HG02571 (cell line): ENCODE measurements at regions not wholly inside any gene's neighbourhood (a gene's known extent, or its start where the extent isn't known, plus 50 kb on each side); places are given as distances from the start of the nearest gene placed in this dataset.

Experiments used
- ATAC-seq: cut with Tn5 transposase; IDR thresholded peaks from one replicate; pipeline ENCODE4 v1.9.1; 2021; ENCODE audit warnings: mild to moderate bottlenecking, moderate library complexity; ENCODE audit not compliant: unreplicated experiment

DNA sequence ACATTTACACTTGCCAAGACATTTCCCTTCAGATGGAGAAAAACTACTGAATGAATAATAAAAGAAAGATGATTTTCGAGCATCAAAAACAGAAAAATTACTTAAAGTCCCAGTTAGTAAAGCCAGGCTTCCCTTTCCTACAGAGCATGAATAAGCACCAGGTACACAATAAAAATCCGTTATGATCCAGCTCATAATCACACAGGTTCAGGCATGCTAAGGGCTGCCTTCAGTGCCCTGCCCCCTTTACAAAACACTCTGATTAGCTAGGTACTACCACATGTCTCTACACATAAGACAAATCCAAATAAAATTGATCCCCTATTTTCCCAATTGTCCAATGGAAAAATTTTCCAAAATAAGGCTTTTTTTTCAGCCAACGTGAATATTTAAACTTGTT, 413.2 kb upstream of the LRATD1 start:
- ATAC-seq = no peak

DNA sequence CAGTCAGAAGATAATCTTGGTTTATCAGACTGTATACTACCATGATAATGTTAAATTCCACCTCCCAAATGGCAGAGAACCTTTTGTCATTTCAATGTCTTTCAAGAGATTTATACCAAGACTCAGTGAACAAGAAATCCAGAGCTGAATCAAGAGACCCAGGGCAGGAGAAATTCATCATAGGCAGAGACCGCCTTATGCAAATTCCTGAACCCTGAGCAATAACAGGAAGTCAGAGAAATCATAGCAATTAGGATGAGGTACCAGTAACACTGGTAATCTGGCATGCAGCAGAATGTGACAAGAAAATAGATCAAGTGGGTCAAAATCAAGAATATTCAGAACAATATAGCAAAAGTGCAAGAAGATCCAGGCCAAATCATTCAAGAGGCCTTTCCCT, 412.4 kb upstream of the LRATD1 start:
- ATAC-seq = no peak

DNA sequence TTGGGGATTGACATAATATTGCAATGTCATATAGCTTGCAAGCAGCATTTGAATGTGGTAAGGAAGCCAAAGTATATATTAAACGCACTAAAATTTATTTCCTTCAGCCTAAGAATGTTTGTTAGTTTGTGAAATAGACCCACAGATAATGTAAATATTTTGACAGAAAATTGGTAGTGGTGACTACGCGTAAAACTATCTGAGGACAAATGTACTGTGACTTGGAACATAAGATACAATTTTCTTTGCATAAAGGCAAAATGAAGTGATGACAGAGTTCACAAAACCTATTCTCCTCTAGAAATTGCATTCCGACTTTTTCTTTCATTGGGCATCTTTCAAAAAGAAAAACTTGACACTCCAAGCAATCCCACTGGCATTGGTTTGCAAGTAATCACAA, 411.1 kb upstream of the LRATD1 start:
- no peak for ATAC-seq

DNA sequence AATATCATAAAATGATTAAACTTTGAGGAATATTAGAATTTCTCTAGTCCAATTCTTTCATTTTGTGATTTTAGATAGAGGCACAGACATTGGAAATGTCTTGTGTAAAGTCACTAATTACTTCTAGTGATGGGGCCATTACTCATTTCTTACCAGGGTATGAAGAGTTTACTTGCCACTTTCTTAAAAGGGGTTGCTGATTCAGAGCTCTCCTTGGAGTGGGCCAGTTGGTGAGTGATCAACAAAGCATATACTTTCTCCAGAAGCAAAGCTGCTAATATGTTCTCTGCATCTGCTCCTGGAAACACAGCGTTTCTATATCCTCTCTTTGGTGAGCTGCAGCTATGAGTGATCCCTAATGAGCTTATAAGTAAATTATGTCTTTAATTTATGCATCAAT, 408.9 kb upstream of the LRATD1 start:
- ATAC-seq = no peak

DNA sequence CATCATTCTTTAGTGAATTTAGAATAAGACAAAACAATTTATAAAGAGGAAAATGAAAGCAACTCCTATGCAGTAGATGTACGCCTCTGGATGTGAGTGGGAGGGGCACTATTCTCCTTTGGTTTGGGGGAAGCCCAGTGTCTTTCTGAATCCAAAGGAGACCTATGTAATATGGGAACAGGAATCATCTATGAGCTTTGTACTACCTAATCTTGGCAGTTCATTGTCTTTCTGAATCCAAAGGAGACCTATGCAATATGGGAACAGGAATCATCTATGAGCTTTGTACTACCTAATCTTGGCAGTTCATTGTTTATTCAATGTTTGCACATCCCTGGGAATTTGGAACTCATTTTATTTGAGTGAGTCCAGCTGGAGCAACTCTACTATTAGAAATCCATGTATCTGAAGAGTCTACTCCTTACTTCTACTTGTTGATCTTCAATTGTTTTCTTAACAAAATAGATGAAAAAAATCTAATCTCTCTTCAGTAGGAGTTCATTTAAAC, 401.1 kb upstream of the LRATD1 start:
- ATAC-seq = no peak

DNA sequence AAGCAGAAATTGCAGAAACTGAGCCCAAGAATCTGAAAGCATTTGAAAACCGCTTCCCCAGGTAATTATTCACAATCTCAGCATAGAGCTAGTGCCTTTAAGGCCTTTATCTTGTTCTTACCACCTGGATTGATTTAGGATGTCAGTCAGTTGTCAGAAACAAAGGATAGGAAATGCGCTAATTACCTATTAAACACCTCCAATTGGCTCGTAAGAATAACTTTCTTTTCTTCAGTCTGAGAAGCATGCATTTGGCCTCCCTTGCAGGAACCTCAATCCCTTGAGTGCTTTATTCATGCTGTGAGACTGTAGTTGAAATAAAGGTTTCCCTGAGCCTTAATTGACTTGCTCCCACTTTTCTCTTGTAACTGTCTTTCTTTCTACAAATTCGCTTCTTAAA, 400.3 kb upstream of the LRATD1 start:
- ATAC-seq = no peak

DNA sequence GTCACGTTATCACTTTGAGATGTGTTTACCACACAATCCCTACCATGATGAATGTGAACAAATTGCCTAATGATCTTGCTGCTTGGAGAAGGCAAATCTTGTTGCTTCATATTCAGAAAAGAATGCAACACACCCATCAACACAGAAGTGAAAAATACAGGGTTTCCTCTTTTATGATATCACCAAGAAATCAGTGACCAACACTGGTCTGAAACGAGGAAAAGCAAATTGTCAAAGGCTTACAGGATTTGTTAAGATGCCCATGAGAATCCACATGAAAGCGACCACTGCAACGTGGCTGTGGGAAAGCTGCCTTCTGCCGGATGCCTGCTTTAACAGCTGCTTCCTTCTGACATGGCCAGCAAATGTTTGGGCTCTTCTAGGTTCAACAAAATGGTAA, 397.6 kb upstream of the LRATD1 start:
- no peak for ATAC-seq

DNA sequence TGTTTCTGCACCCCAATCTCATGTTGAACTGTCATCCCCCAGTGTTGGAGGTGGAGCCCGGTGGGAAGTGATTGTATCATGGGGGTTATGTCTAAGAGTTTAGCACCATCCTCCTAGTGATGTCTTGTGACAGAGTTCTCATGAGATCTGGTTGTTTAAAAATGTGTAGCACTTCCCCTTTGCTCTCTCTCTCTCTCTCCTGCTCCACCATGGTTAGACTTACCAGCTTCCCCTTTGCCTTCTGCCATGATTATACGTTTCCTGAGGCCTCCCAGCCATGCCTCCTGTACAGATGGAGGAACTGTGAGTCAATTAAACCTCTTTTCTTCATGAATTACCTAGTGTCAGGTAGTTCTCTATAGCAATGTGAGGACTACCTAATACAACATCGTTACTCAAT, 396.9 kb upstream of the LRATD1 start:
- no peak for ATAC-seq

DNA sequence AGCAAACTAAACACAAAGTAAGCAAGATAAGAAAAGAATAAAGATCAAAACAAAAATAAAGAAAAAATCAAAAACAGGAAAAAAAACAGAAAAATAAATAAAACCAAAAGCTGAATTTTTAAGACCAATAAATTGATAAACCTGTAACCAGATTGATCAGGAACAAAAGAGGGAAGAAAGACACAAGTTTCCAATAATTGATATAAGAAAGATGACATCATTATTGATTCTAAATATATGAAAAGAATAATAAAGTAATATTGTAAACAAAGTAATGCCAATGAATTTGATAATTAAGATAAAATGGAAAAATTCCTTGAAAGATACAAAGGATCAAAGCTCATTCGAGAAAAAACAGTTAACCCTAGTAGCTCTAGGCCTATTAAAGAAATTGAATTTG, 394.6 kb upstream of the LRATD1 start:
- no peak for ATAC-seq

DNA sequence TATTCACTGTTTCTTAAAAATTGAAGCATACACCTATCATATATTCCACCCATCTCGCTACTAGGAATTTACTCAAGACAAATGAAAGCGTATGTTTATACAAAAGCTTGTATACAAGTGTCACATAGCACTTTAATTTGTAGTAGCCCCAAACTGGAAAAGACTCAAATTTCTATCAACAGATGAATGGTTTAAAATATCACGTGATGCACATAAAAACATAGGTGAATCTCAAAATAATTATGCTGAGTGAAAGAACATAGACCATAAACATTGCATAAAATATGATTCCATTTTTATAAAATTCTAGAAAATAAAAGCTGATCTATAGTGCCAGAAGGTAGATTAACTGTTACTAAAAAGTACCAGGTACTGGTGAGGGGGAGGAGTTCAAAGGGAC, 392.9 kb upstream of the LRATD1 start:
- ATAC-seq = no peak

DNA sequence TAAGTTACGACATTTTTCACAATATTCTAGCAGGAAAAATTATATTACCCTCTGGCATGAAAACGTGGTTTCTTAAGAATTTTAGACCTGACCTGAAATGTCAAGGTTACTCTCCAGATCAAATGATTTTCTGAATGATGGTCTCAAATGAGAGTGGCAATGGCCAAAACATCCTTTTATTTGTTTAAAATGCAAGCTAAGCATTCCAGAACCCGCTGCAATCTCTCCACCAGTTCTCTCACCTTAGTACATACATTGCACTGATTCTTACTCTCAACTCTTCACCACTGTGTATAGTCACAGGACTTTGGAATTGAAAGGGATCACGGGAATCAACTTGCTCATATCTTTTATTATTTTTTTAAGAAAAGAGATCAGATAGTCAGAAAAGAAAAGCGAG, 391.6 kb upstream of the LRATD1 start:
- ATAC-seq = no peak

DNA sequence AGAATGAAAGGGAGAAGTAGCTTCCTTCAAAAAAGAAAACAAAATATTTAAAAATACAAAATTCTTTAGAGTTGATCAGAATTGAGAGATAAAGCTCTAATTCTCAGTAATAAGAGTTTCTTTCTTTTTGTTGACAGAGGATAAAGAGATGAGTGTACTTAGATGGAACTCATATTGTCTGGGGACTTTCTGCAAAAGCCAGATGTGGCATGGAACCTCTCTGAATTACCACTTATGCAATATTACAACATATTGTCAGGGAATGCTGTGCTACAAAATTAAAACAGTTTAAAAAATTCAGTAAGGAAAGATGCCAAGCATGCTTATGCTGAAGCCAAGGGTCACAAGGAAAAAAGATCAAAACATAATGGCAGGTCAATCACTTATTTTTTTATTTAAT, 386.6 kb upstream of the LRATD1 start:
- ATAC-seq = no peak

DNA sequence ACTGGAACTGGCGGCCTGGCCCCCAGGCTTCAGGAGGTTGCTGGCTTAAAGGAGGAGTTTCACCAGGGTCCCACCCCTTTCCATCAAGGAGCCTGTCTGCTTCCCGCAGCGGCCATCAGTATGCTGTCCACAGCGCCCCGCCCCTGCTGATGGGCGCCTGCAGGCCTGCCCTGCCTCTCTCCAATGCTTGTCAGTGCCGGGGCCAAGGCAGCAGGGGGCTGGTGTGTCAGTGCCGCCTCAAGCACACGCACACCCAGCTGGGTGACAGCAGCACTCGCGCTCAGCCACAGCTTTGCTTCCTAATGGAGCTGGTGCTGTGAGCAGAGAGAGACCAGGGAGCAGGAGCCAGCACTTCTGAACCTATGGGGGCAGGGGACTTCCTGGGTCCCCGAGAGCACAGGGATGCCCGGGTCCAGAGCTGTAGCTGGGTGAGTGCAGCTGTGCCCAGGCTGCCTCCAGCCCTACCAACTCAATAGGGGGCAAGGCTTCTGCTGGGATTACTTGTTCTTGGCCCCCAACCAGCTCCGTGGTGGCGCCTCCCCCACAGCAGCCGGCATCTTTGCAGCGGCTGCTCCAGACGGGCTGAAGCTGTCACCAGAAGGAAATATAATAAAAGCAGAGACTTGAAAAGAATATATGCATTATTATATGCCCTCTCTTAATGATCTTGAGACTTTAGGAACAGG, 377.2 kb upstream of the LRATD1 start:
- no peak for ATAC-seq

DNA sequence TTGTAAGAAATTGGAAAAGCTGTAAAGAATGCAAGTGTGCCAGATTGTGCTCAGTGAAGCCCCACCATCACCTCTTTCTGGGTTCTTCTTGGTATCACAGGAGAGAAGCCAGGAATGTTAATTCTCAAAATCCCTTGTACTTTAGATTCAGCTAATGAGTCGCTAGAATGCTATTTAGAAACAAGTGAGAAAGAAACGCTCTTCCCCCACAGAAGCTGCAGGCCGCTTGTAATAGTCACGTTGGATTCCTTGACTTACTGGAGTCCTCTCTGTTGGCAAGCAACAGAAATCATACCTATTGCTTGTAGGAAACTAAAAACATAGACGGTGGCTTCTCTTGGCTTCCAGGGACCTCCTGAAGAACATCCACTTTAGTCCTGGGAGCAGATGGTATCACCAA, 375.6 kb upstream of the LRATD1 start:
- no peak for ATAC-seq

DNA sequence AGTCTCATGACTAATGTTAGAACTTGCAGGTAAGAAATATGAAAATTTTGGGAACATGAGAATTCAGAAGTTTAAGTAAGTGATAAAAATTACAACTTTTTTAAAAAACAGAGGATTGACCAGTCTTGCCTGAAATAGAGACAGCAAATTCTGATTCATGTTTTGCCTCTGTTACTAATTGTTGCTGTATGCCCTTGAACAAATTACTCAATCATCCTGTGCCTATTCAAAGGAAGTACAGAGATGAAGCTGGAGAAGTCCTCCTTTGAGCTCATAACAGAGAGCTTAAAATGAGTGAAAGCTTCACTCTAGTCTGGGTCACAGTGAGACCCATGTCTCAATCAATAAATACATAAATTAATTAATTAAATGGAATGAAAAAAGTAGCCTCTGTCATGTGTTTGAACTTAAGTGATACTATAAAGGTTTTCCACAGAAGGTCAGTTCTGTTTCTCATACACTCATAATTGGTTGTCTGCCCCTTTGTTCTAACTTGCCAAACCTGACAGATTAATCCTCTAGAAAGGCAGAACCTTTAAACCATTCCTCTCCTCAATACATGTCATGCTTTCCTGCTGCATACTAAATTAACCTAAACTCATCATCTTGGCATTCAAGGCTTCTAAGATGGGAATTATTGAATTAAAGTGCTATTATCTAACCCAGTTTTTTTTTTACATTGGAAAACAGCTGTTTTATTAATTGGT, 374.6 kb upstream of the LRATD1 start:
- no peak for ATAC-seq

DNA sequence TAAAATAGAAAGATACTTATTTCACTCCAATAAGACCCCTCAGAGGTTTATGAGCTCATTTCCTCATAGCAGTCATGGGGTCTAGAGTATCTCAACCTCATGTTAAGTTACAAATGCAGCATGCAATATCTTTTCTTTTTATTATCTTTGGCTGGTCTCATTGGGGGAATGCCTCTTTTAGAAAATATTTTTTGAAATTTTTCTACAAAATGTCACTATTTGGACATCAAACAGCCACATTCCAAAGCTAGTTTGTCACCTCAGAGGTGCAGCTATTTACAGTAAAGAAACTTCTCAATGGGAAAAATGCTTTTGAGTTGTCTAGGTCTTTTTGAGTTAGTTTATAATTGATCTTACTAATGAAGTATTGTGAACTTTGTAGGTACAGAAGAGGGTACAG, 370.7 kb upstream of the LRATD1 start:
- ATAC-seq = no peak

DNA sequence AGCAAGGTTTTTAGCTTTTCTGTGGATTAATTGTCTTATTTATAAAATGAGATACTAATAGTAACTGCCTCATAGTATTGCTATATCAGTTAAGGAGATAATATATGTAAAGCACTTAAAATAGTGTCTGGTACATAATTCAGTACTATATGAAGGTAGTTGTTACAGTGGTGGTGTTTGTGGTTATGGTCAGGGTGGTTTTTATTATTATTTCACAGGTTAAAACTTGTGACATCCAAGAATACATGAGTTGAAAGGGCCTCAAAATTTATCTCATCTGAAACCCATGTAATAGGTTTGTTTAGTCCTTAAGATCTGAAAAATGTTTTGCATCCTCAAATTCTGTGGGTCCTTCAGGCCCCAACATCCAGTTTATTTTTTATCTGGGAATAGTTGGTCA, 369.5 kb upstream of the LRATD1 start:
- ATAC-seq = no peak

DNA sequence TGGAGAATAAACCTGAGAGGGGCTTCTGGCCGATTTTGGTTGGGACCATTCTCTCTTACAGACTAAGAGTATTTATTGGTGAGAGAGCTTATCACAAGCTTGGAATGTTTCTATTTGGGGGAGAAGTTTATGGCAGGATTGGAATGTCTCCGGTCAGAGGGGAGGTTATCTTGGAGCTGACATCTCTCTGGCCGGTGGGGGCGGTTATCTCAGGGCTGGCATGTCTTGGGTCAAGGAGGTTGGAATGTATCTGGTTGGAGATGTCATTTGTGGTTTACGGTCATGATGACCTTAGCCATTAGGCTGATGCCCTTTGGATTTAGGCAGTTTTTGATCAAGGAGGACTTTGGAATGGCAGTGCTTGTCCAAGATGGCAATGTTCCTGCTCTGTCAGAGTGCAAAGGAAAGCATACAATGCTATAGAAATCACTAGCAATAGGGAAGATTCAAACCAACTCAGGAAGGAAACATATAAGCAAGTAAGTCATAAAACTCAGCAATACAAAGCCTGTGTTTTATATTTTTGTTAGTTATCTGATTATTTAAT, 362.4 kb upstream of the LRATD1 start:
- no peak for ATAC-seq

DNA sequence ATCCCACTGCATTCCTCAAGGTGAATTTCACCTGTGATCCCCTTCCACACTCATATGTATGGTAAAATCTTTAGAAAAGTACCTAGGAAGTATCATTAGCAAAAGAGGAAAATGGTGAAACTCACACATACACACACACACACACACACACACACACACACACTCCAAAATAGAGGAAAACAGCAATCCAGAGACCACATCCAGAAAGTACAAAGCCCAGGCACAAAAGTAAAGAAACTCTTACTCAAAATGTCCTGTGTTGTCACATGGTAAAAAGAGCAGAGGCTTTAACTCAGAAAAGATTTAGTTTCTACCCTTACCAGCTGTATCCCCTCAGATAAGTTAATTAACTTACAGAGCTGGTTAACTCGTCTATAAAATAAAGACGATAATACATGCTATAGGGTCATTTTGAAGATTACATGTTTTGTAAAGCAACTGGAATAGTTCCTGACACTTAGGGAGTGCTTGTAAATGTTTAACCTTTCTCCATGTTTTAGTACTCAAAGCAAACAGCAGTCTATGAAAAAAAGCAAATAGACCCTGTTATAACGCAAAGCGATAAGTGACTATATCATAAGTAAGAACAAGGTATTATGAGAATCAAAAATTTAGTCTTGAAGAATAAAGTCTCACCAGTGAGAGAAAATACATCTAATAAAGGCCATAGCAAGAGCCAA, 360.0 kb upstream of the LRATD1 start:
- ATAC-seq = no peak

DNA sequence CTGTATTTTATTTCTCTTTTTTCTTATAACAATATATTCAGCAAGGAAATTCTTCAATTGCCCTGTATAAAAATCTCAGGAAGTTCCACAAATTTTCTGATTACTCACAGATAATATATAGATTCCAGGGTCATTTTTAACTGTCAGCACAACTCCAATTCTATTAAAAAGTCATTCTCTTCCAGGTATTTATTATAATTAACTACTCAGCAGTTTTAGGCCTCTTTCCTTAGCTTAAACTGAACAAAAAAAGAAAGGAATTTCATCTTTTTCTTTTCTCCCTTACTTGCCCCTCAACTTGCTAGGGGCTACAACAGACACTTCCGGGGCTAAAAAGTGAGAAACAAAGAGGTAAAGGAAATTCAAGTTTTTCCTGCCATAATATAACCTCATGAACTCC, 358.9 kb upstream of the LRATD1 start:
- no peak for ATAC-seq

DNA sequence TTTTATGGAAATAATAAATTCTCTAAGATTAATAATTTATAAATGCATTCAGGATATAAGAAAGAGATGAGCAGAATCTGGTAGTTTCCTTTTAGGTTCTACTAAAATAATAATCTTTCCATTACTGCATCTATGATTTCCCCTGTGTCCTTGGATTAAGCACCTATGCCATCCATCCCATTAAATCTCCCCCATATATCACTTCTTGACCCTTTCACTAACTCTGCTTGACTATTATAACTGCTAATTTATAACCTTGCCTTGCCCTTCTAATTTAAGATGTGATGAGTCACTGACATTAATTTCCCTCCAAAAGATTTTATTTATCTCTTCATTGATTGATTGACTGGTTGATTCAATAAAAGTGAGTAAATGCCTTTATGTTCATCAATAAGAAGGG, 348.3 kb upstream of the LRATD1 start:
- no peak for ATAC-seq

DNA sequence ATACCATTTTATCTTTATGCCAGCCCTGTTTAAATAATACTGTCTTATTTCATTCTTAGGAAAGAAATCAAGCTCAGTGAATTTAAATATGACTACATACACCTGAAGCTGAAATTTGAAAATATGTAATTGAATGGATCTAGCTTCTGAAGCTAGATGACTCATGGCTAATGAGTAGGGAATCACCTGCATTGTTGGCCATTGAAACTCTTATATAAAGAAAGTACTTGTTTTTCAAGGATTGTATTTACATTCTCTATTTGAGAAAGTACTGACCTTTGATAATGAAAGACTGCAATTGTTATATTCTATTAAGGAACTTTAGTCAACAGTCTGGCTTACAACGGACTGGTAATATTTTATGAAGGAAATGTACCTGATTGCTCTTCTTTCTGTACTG, 346.7 kb upstream of the LRATD1 start:
- no peak for ATAC-seq
